GM12878 (cell line): ENCODE measurements at regions not wholly inside any gene's neighbourhood (a gene's known extent, or its start where the extent isn't known, plus 50 kb on each side); places are given as distances from the start of the nearest gene placed in this dataset.

Experiments
- ATAC-seq: fragments of 200-7000 bp; cut with Tn5 transposase; 3 replicates; pipeline ENCODE4 v1.9.1; 2020; ENCODE audit warnings: mild to moderate bottlenecking, moderate library complexity
- BruUV-seq: library from RNA; stranded (reverse); fragments of 400-500 nt; replicated peaks from 2 replicates; lab custom pipeline; 2021; lab: Mats Ljungman, UMichigan
- CTCF ChIA-PET: fragments of 300-600 bp; sonication (Branson Sonifier 250); formaldehyde crosslinking; extraction: SDS; loops from one replicate; lab custom pipeline; 2021; ENCODE audit warnings: inconsistent platforms; lab: Yijun Ruan, JAX
- POLR2A ChIA-PET: fragments of 350-600 bp; formaldehyde crosslinking; extraction: SDS; loops from one replicate; lab custom pipeline; 2021; ENCODE audit warnings: inconsistent platforms; lab: Charles Lee
- RAD21 ChIA-PET: fragments of 300-600 bp; sonication (Branson Sonifier 250); formaldehyde crosslinking; loops from one replicate; lab custom pipeline; 2023; ENCODE audit warnings: antibody characterized with exemption; ENCODE audit not compliant: unreplicated experiment; lab: Charles Lee
- SMC1A ChIA-PET: fragments of 300-600 bp; sonication (Branson Sonifier 250); formaldehyde crosslinking; loops from one replicate; lab custom pipeline; 2023; ENCODE audit not compliant: unreplicated experiment, uncharacterized antibody; lab: Charles Lee
- DNase-seq: peaks from one replicate; pipeline ENCODE4 v3.0.0-alpha.2; 2011; ENCODE audit warnings: low read depth, low spot score
- FAIRE-seq: peaks from 3 replicates; lab custom pipeline; 2011; peaks lifted over from hg19 to GRCh38; lab: Jason Lieb, UNC
- H2AFZ ChIP-seq: 2 replicates; pipeline ENCODE4 v1.6.0; 2011; ENCODE audit warnings: low read depth, low read length, control low read depth; ENCODE audit not compliant: control insufficient read depth
- H3K27ac ChIP-seq: 2 replicates; pipeline ENCODE4 v1.5.1; 2011; ENCODE audit warnings: control low read depth; ENCODE audit not compliant: control insufficient read depth, insufficient read depth
- H3K27me3 ChIP-seq, 2 experiments: replicated peaks in 1 of 2; 2 replicates each; pipeline versions ENCODE4 v1.6.0 to v1.6.1; 2011; ENCODE audit warnings: low read length in 1 of 2; ENCODE audit not compliant: control insufficient read depth in 2 of 2, insufficient read depth in 2 of 2
- H3K36me3 ChIP-seq, 2 experiments: 2 replicates each; pipeline ENCODE4 v1.5.1; 2011; ENCODE audit warnings: low read length in 1 of 2; ENCODE audit not compliant: control insufficient read depth in 2 of 2, insufficient read depth in 2 of 2
- H3K4me1 ChIP-seq: 2 replicates; pipeline ENCODE4 v1.6.1; 2011; ENCODE audit warnings: mild to moderate bottlenecking, low read length, moderate library complexity, mixed read lengths; ENCODE audit not compliant: control insufficient read depth, insufficient read depth
- H3K4me2 ChIP-seq: 2 replicates; pipeline ENCODE4 v1.6.0; 2011; ENCODE audit warnings: control low read depth; ENCODE audit not compliant: control insufficient read depth, insufficient read depth
- H3K4me3 ChIP-seq: fragments of 200-600 bp; sonication (generic); 2 replicates; pipeline ENCODE4 v1.5.1; 2016
- H3K79me2 ChIP-seq: 2 replicates; pipeline ENCODE4 v1.6.0; 2011; ENCODE audit warnings: low read length; ENCODE audit not compliant: control insufficient read depth, insufficient read depth
- H3K9ac ChIP-seq: 2 replicates; pipeline ENCODE4 v1.8.0; 2011; ENCODE audit warnings: low read length, control low read depth, mixed read lengths; ENCODE audit not compliant: control insufficient read depth, insufficient read depth
- H3K9me3 ChIP-seq: replicated peaks from 3 replicates; pipeline ENCODE4 v1.5.1; 2011; ENCODE audit warnings: mild to moderate bottlenecking, low read length; ENCODE audit not compliant: control insufficient read depth, insufficient read depth
- H4K20me1 ChIP-seq: 2 replicates; pipeline ENCODE4 v1.6.0; 2011; ENCODE audit not compliant: control insufficient read depth, insufficient read depth
- ASH2L ChIP-seq: fragments of 300-600, 200-600 bp; sonication (generic); IDR thresholded peaks from 2 replicates; pipeline ENCODE4 v1.6.1; 2017; ENCODE audit warnings: low read depth, mild to moderate bottlenecking, borderline replicate concordance
- CHD2 ChIP-seq: IDR thresholded peaks from 2 replicates; pipeline ENCODE4 v1.6.1; 2011; ENCODE audit warnings: low read depth, low read length, improper control_type of control experiment, borderline replicate concordance
- CUX1 ChIP-seq: IDR thresholded peaks from 2 replicates; pipeline ENCODE4 v1.6.1; 2012; ENCODE audit warnings: improper control_type of control experiment, low read depth, low read length; ENCODE audit not compliant: insufficient replicate concordance
- DPF2 ChIP-seq: fragments of 450-650 bp; IDR thresholded peaks from 2 replicates; pipeline ENCODE4 v1.6.1; 2017; ENCODE audit warnings: mild to moderate bottlenecking
- E4F1 ChIP-seq: fragments of 450-650 bp; IDR thresholded peaks from 2 replicates; pipeline ENCODE4 v1.6.1; 2018; ENCODE audit warnings: borderline replicate concordance, mild to moderate bottlenecking; ENCODE audit not compliant: partially characterized antibody
- HDGF ChIP-seq: fragments of 450-650 bp; IDR thresholded peaks from 2 replicates; pipeline ENCODE4 v1.6.1; 2016; ENCODE audit warnings: antibody characterized with exemption
- IKZF1 ChIP-seq: fragments of 450-650 bp; conservative IDR thresholded peaks from 2 replicates; pipeline ENCODE4 v1.6.1; 2017; ENCODE audit warnings: antibody characterized with exemption, mild to moderate bottlenecking
- NRF1 ChIP-seq: conservative IDR thresholded peaks from 2 replicates; pipeline ENCODE4 v1.6.1; 2011; ENCODE audit warnings: mild to moderate bottlenecking, low read depth, low read length, improper control_type of control experiment
- SREBF2 ChIP-seq: IDR thresholded peaks from 2 replicates; pipeline ENCODE4 v1.6.1; 2012; ENCODE audit warnings: mild to moderate bottlenecking, low read length
- SUZ12 ChIP-seq: fragments of 200-600 bp; sonication (generic); IDR thresholded peaks from one replicate; pipeline ENCODE4 v1.6.1; 2018; ENCODE audit warnings: antibody characterized with exemption, mild to moderate bottlenecking; ENCODE audit not compliant: unreplicated experiment
- TCF12 ChIP-seq: IDR thresholded peaks from 2 replicates; pipeline ENCODE4 v1.6.1; 2011; ENCODE audit warnings: low read depth, mild to moderate bottlenecking, low read length
- ZBED1 ChIP-seq: IDR thresholded peaks from 2 replicates; pipeline ENCODE4 v1.6.1; 2016; ENCODE audit warnings: borderline replicate concordance
- ZBTB11 ChIP-seq: fragments of 450-650 bp; formaldehyde crosslinking; IDR thresholded peaks from 2 replicates; pipeline ENCODE4 v1.5.0; 2022; ENCODE audit warnings: mild to moderate bottlenecking, missing genetic modification characterization
- ZNF217 ChIP-seq: fragments of 450-650 bp; IDR thresholded peaks from 2 replicates; pipeline ENCODE4 v1.6.1; 2017; ENCODE audit warnings: antibody characterized with exemption, mild to moderate bottlenecking
- ZNF24 ChIP-seq: fragments of 450-650 bp; IDR thresholded peaks from 2 replicates; pipeline ENCODE4 v1.6.1; 2017; ENCODE audit warnings: antibody characterized with exemption, mild to moderate bottlenecking
- WGBS: methylation state at CpG from one replicate; pipeline ENCODE4 v1.1.6; 2016; ENCODE audit warnings: low lambda C conversion rate; ENCODE audit not compliant: insufficient replicate concordance, insufficient coverage; ENCODE audit errors: missing lambda C conversion rate; 5-methylcytosine and 5-hydroxymethylcytosine counted together
- in situ Hi-C: fragments of 300-500 bp; cut with MboI; formaldehyde crosslinking; loops from 9 replicates; pipeline ENCODE4 v1.14.3; 2018; ENCODE audit warnings: mixed read lengths
- intact Hi-C: fragments of 100-400 bp; cut with micrococcal nuclease; formaldehyde crosslinking; loops from one replicate; pipeline ENCODE4 v1.14.2; 2022; ENCODE audit not compliant: unreplicated experiment

GRCh38 chr3:124629497-124629896 is 100.8 kb upstream of the UMPS start:
- H3K27ac ChIP-seq: no peak overlapping the region
- 95% methylated on average over 2 of the region's 2 CpGs for WGBS
- no TSS peak for BruUV-seq
- H3K79me2 ChIP-seq: no peaks in the 10 kb centered on the region
- H2AFZ ChIP-seq: no peak overlapping the region
- H4K20me1 ChIP-seq: no peaks in the 10 kb centered on the region
- H3K4me3 ChIP-seq: no peak overlapping the region
- ATAC-seq: no peak
- no peak overlapping the region for H3K9ac ChIP-seq
- H3K4me2 ChIP-seq: no peak overlapping the region
- in situ Hi-C loops (no loop called here), intact Hi-C loops (loop anchor here (10.0 kb wide), 1 partner anchor 55 kb away; no protein-coding TSS in a partner anchor)
- no peaks in the 10 kb centered on the region for H3K27me3 ChIP-seq
- SMC1A ChIA-PET: interaction anchor here (0.9 to 2.8 kb wide), 2 partner anchors 10 to 52 kb away, joined by 3 to 11 read pairs; no protein-coding TSS in a partner anchor
- CTCF ChIA-PET: interaction anchor here (0.8 to 1.2 kb wide), 4 partner anchors 9 to 59 kb away, joined by 3 to 5 read pairs (median 4); no protein-coding TSS in a partner anchor
- RAD21 ChIA-PET: no interaction called here
- H3K9me3 ChIP-seq: no peaks in the 10 kb centered on the region
- H3K36me3 ChIP-seq: no peaks in the 10 kb centered on the region
- H3K4me1 ChIP-seq: peaks cover 10% of the 10 kb centered on the region
- POLR2A ChIA-PET: interaction anchor here (1.3 kb wide), 1 partner anchor 10 kb away, joined by 3 read pairs; no protein-coding TSS in a partner anchor
- no peak for FAIRE-seq
- no peak for DNase-seq
- TF ChIP-seq SREBF2: no peak
- TF ChIP-seq ASH2L: no peak
- TF ChIP-seq CHD2: no peak
- TF ChIP-seq DPF2: no peak
- TF ChIP-seq TCF12: no peak
- TF ChIP-seq CUX1: no peak
- no peak for TF ChIP-seq ZBED1
- TF ChIP-seq E4F1: no peak
- TF ChIP-seq SUZ12: no peak
- TF ChIP-seq HDGF: no peak
- no peak for TF ChIP-seq IKZF1
- TF ChIP-seq ZBTB11 (CRISPR knock-in tag): no peak
- TF ChIP-seq ZNF217: no peak
- TF ChIP-seq NRF1: no peak
- no peak for TF ChIP-seq ZNF24
